Vagina (tissue), 2 donors: ENCODE measurements at regions not wholly inside any gene's neighbourhood (a gene's known extent, or its start where the extent isn't known, plus 50 kb on each side); places are given as distances from the start of the nearest gene placed in this dataset.

Source experiments
- DNase-seq, 2 donors: peaks; one replicate each; pipeline ENCODE4 v3.0.0-alpha.2; 2017; ENCODE audit errors: extremely low spot score in 2 of 2
- H3K27ac ChIP-seq: fragments of 200-600 bp; sonication (generic); one replicate; pipeline ENCODE4 v1.5.1; 2019
- H3K27me3 ChIP-seq: fragments of 200-600 bp; sonication (generic); one replicate; pipeline ENCODE4 v1.5.1; 2019
- H3K36me3 ChIP-seq, 2 donors: fragments of 200-600 bp; sonication (generic); one replicate each; pipeline ENCODE4 v1.5.1; 2017 to 2019
- H3K4me1 ChIP-seq: fragments of 200-600 bp; sonication (generic); one replicate; pipeline ENCODE4 v1.5.1; 2019
- H3K4me3 ChIP-seq, 2 donors: fragments of 200-600 bp; sonication (generic); 1 replicate in 1 of 2; 2 replicates in 1 of 2; pipeline ENCODE4 v1.5.1; 2016 to 2019
- H3K9me3 ChIP-seq: fragments of 200-600 bp; sonication (generic); one replicate; pipeline ENCODE4 v1.5.1; 2019
- POLR2A ChIP-seq, 2 donors: fragments of 450-650 bp; IDR thresholded peaks; one replicate each; pipeline ENCODE4 v1.6.1; 2017; ENCODE audit warnings: antibody characterized with exemption in 2 of 2, mild to moderate bottlenecking in 2 of 2, moderate library complexity in 2 of 2
- POLR2AphosphoS5 ChIP-seq, 2 donors: sonication (generic); formaldehyde crosslinking; IDR thresholded peaks; one replicate each; pipeline ENCODE4 v1.9.0; 2017; ENCODE audit warnings: antibody characterized with exemption in 2 of 2, mild to moderate bottlenecking in 2 of 2, low read depth in 1 of 2; ENCODE audit not compliant: insufficient read depth in 1 of 2
- intact Hi-C: fragments of 100-400 bp; cut with DNase I; formaldehyde crosslinking; loops from one replicate; pipeline ENCODE4 v1.15.1; 2023
- TF ChIP-seq, protein P1 (sequence below), 3 experiments: fragments of 450-650 bp in 2 of 3; fragments of 200-600 bp in 1 of 3; sonication (generic) in 1 of 3; IDR thresholded peaks; one replicate each; pipeline ENCODE4 v1.5.1; 2017 to 2019; ENCODE audit warnings: antibody characterized with exemption in 3 of 3, mild to moderate bottlenecking in 2 of 3, moderate library complexity in 2 of 3

DNA sequence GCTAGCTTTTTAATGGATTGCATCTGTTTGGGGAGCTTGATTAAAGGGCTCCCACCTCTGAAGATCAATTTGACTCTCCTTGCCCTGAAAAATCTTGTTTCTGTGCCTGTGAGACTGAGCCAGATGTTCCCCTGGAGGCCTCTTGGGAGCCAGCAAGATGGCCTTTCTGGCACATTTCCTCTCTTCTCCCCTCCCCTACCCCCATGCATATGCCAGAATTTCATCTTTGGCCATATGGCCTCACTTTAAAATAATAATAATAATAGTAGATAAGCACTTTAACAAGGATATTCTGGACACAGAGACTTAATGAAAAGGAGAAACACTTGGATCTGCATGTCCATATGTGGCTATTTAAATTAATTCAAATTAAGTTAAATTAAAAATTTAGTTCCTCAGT lies 144.1 kb upstream of the CES5A start:
- no peak for DNase-seq
- Histone ChIP-seq H3K27me3 (no peaks in the 10 kb centered on the region), H3K9me3 (no peaks in the 10 kb centered on the region), H3K27ac (no peak overlapping the region), H3K36me3 (no peaks in the 10 kb centered on the region), H3K4me3 (no peak overlapping the region), H3K4me1 (no peaks in the 10 kb centered on the region)
- intact Hi-C loops: no loop called here
- TF ChIP-seq POLR2AphosphoS5 (IDR thresholded peaks at IDR 0.05; ENCODE audit: insufficient read depth in 1 of 2, low read depth in 1 of 2) (no peak), POLR2A (IDR thresholded peaks at IDR 0.05) (no peak)
- TF ChIP-seq, protein P1, sequence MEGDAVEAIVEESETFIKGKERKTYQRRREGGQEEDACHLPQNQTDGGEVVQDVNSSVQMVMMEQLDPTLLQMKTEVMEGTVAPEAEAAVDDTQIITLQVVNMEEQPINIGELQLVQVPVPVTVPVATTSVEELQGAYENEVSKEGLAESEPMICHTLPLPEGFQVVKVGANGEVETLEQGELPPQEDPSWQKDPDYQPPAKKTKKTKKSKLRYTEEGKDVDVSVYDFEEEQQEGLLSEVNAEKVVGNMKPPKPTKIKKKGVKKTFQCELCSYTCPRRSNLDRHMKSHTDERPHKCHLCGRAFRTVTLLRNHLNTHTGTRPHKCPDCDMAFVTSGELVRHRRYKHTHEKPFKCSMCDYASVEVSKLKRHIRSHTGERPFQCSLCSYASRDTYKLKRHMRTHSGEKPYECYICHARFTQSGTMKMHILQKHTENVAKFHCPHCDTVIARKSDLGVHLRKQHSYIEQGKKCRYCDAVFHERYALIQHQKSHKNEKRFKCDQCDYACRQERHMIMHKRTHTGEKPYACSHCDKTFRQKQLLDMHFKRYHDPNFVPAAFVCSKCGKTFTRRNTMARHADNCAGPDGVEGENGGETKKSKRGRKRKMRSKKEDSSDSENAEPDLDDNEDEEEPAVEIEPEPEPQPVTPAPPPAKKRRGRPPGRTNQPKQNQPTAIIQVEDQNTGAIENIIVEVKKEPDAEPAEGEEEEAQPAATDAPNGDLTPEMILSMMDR (IDR thresholded peaks at IDR 0.05): no peak

DNA sequence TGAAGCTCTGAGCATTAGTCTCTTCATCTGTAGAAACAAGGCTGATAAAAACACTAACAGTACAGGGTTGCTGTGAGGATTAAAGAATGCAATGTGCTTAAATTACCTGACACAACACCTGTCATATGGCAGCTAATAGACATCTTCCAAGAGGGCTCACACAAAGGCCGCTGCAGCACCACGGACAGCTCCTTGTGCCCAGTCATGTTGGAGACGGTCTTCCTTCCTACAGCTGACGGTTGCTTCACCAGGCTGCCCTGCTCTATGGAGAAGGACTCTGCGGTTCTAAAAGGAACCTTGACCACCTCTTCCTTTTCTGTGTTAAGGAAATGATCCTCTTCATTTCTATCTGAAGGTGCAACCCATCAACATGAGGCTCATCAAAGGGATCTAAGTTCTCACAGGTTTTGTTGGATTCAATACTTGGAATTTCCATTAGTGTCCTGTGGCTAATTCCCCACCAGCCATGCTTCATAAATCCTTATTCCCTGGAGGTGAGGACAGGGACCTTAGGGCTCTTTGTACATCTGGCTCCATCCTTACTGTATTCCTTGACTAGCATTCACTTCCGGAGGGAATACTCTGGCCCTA lies 138.9 kb upstream of the CES5A start:
- intact Hi-C loops: no loop called here
- Histone ChIP-seq H3K4me3 (no peak overlapping the region), H3K27me3 (no peaks in the 10 kb centered on the region), H3K27ac (no peak overlapping the region), H3K36me3 (no peaks in the 10 kb centered on the region), H3K9me3 (no peaks in the 10 kb centered on the region), H3K4me1 (no peaks in the 10 kb centered on the region)
- no peak for TF ChIP-seq POLR2A (IDR thresholded peaks at IDR 0.05)
- no peak for TF ChIP-seq POLR2AphosphoS5 (IDR thresholded peaks at IDR 0.05; ENCODE audit: insufficient read depth in 1 of 2, low read depth in 1 of 2)
- TF ChIP-seq, protein P1 (IDR thresholded peaks at IDR 0.05): no peak
- no peak for DNase-seq

DNA sequence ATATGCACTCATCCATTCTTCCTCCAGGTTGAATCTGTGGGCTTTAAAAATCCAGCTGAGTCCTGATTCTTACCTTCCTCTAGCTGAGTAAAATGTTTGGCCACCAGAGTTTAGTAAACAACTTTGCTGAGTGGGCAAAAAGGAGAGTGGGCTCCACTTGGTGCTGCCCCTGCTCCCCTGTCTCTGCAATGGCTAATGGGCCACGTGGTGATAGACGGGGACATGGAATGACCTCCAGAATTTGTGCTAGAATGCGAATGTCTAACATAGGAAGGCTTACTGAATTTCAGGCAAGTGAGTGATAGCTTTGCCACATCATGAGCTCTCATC lies 137.3 kb upstream of the CES5A start:
- Histone ChIP-seq H3K4me3 (no peak overlapping the region), H3K9me3 (no peaks in the 10 kb centered on the region), H3K4me1 (no peaks in the 10 kb centered on the region), H3K27ac (no peak overlapping the region), H3K36me3 (no peaks in the 10 kb centered on the region), H3K27me3 (no peaks in the 10 kb centered on the region)
- TF ChIP-seq POLR2AphosphoS5 (IDR thresholded peaks at IDR 0.05; ENCODE audit: insufficient read depth in 1 of 2, low read depth in 1 of 2): no peak
- TF ChIP-seq, protein P1 (IDR thresholded peaks at IDR 0.05): no peak
- TF ChIP-seq POLR2A (IDR thresholded peaks at IDR 0.05): no peak
- intact Hi-C loops: no loop called here
- DNase-seq: no peak

DNA sequence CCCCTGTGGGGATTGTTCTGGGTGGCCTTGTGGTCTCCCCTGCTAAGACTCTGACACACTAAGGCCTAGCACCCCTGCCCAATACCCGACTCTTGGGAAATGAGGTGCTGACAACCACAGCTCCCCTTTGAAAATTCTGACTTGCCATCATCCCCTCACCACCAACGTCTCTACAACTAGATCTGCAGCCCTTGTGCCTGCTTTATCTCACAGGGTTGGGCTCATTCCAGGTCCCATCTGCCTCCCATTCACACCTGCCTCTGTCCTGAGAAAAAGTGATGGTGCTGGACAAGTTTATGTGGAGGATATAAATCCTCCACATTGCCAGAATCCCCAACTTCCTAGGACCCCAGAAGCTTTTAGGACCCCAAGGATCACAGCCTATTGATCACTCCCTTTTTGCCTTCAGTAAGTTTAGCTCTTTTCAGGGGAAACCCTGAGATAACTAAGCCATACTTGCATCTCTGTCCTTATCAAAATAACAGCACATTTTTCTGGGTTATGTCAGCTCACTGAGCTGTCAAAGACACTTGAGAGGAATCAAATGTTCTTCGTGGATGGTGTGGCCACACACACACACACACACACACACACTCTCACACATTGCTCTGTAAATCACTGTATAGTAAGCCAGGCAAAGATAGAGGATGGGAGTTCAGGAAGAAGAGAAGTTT lies 136.8 kb upstream of the CES5A start:
- no peaks in the 10 kb centered on the region for H3K4me1 ChIP-seq
- no peak for TF ChIP-seq POLR2AphosphoS5 (IDR thresholded peaks at IDR 0.05; ENCODE audit: insufficient read depth in 1 of 2, low read depth in 1 of 2)
- TF ChIP-seq, protein P1 (IDR thresholded peaks at IDR 0.05): no peak
- no peak for DNase-seq
- H3K4me3 ChIP-seq: no peak overlapping the region
- H3K9me3 ChIP-seq: no peaks in the 10 kb centered on the region
- no peaks in the 10 kb centered on the region for H3K36me3 ChIP-seq
- intact Hi-C loops: no loop called here
- H3K27me3 ChIP-seq: no peaks in the 10 kb centered on the region
- no peak overlapping the region for H3K27ac ChIP-seq

DNA sequence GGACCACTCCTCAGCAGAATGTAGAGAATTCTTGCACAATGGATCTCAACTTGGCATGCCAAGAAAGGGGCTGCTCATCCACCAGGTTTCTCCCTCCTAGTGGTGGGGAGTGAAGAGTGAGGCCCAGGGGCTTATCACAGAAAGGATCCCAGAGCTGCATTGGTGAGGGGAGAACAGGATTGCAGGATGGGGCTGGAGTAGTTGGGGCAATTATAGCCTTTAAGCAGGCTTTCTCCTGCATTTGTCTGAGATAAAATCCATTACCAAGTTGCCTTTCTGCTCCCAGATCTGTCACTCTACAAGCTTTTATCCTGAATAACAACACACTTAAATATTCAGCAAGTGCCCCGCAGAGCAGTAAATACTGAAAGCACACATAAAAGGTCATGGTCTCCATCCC lies 130.8 kb upstream of the CES5A start:
- H3K27ac ChIP-seq: no peak overlapping the region
- H3K36me3 ChIP-seq: no peaks in the 10 kb centered on the region
- intact Hi-C loops: no loop called here
- TF ChIP-seq POLR2AphosphoS5 (IDR thresholded peaks at IDR 0.05; ENCODE audit: insufficient read depth in 1 of 2, low read depth in 1 of 2) (no peak), POLR2A (IDR thresholded peaks at IDR 0.05) (no peak)
- TF ChIP-seq, protein P1 (IDR thresholded peaks at IDR 0.05): no peak
- no peak overlapping the region for H3K4me3 ChIP-seq
- DNase-seq: no peak
- no peaks in the 10 kb centered on the region for H3K27me3 ChIP-seq
- no peaks in the 10 kb centered on the region for H3K9me3 ChIP-seq
- H3K4me1 ChIP-seq: no peaks in the 10 kb centered on the region
